ENCODE measurements at regions not wholly inside any gene's neighbourhood (a gene's known extent, or its start where the extent isn't known, plus 50 kb on each side); places are given as distances from the start of the nearest gene placed in this dataset.

GRCh38 chr18:24799176-24799575, 338.7 kb downstream of the HRH4 start:
- intact Hi-C loops (cut with micrococcal nuclease): no loop called here
- Histone ChIP-seq H3K4me1 (no peaks in the 10 kb centered on the region), H3K9me3 (replicated peaks) (no peaks in the 10 kb centered on the region), H3K27ac (replicated peaks) (no peak overlapping the region), H3K27me3 (ENCODE audit: low read depth) (no peaks in the 10 kb centered on the region), H3K36me3 (no peaks in the 10 kb centered on the region), H3K4me3 (no peak overlapping the region)
- TF ChIP-seq CTCF (IDR thresholded peaks at IDR 0.05; ENCODE audit: borderline replicate concordance): no peak
- no peak for DNase-seq

GRCh38 chr18:24799720-24800119, 339.3 kb downstream of the HRH4 start:
- DNase-seq: no peak
- H3K27ac ChIP-seq (replicated peaks): no peak overlapping the region
- no peaks in the 10 kb centered on the region for H3K27me3 ChIP-seq (ENCODE audit: low read depth)
- H3K9me3 ChIP-seq (replicated peaks): no peaks in the 10 kb centered on the region
- TF ChIP-seq CTCF (IDR thresholded peaks at IDR 0.05; ENCODE audit: borderline replicate concordance): no peak
- intact Hi-C loops (cut with micrococcal nuclease): no loop called here
- H3K36me3 ChIP-seq: no peaks in the 10 kb centered on the region
- H3K4me3 ChIP-seq: no peak overlapping the region
- H3K4me1 ChIP-seq: no peaks in the 10 kb centered on the region

GRCh38 chr18:24801001-24801400, 340.6 kb downstream of the HRH4 start:
- H3K4me3 ChIP-seq: no peak overlapping the region
- no peaks in the 10 kb centered on the region for H3K9me3 ChIP-seq (replicated peaks)
- H3K36me3 ChIP-seq: no peaks in the 10 kb centered on the region
- no peak for DNase-seq
- intact Hi-C loops (cut with micrococcal nuclease): no loop called here
- no peak for TF ChIP-seq CTCF (IDR thresholded peaks at IDR 0.05; ENCODE audit: borderline replicate concordance)
- H3K27ac ChIP-seq (replicated peaks): no peak overlapping the region
- H3K4me1 ChIP-seq: no peaks in the 10 kb centered on the region
- H3K27me3 ChIP-seq (ENCODE audit: low read depth): no peaks in the 10 kb centered on the region

GRCh38 chr18:24802456-24802855, 342.0 kb downstream of the HRH4 start:
- Histone ChIP-seq H3K36me3 (no peaks in the 10 kb centered on the region), H3K9me3 (replicated peaks) (peaks cover 4% of the 10 kb centered on the region), H3K27me3 (ENCODE audit: low read depth) (no peaks in the 10 kb centered on the region), H3K27ac (replicated peaks) (no peak overlapping the region), H3K4me3 (no peak overlapping the region), H3K4me1 (no peaks in the 10 kb centered on the region)
- intact Hi-C loops (cut with micrococcal nuclease): no loop called here
- no peak for DNase-seq
- TF ChIP-seq CTCF (IDR thresholded peaks at IDR 0.05; ENCODE audit: borderline replicate concordance): no peak

- Histone ChIP-seq H3K27me3 (ENCODE audit: low read depth) (no peaks in the 10 kb centered on the region), H3K4me1 (no peaks in the 10 kb centered on the region), H3K9me3 (replicated peaks) (peaks cover 16% of the 10 kb centered on the region), H3K4me3 (no peak overlapping the region), H3K36me3 (no peaks in the 10 kb centered on the region), H3K27ac (replicated peaks) (no peak overlapping the region)
- intact Hi-C loops (cut with micrococcal nuclease): no loop called here
- no peak for DNase-seq
- no peak for TF ChIP-seq CTCF (IDR thresholded peaks at IDR 0.05; ENCODE audit: borderline replicate concordance)
Measured at GRCh38 chr18:24805156-24805555, 344.7 kb downstream of the HRH4 start.

Data from left ventricle myocardium inferior (tissue), 1 donor.